ENCODE measurements at regions not wholly inside any gene's neighbourhood (a gene's known extent, or its start where the extent isn't known, plus 50 kb on each side); places are given as distances from the start of the nearest gene placed in this dataset.

DNA sequence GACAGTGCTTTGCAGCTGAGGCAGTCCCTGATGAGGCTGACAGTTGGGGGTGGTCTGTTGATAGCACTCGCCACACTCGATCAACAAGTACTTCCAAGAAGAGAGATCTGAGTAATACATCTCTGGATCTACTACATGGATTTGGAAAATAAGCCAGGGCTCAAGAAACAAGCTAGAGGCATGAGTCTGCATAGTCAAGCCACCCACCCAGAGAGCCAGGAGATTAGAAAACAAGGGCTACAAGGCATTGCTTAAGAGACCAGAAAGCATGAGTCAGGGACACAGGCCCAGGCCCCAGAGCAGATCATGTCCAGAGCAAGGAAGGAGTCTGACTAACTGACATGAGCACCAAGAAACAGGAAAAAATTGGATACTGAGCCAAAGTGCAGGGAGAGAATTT lies 196.9 kb upstream of the CWC22 start:
- Mint-ChIP-seq H3K27me3 (ENCODE audit: low read depth) (no peaks in the 10 kb centered on the region), H3K36me3 (ENCODE audit: insufficient read depth in 1 of 3, low read depth in 3 of 3) (no peaks in the 10 kb centered on the region; a peak in 1 of 7 replicates), H3K27ac (no peak overlapping the region; a peak in 1 of 7 replicates), H3K9me3 (0 out of 5 replicates have a peak, but pooled peaks cover 0 to 2% of the 10 kb centered on the region in 2 experiments), H3K4me3 (no peak overlapping the region), H3K4me1 (peaks cover 13 to 24% of the 10 kb centered on the region in 2 experiments)
- H3K56ac ChIP-seq (ENCODE audit: insufficient read length, low read depth, low read length): no peak overlapping the region
- H3K79me1 ChIP-seq (ENCODE audit: insufficient read depth, low read depth, low read length, poor library complexity, severe bottlenecking): no peaks in the 10 kb centered on the region
- no peak overlapping the region for H4K8ac ChIP-seq (replicated peaks; ENCODE audit: insufficient read length, low read depth, low read length)
- no peak overlapping the region for H3K18ac ChIP-seq (ENCODE audit: insufficient read length, low read depth, low read length)
- H3K9me3 ChIP-seq (ENCODE audit: control insufficient read depth, low read depth, low read length): no peaks in the 10 kb centered on the region
- no peak overlapping the region for H4K91ac ChIP-seq (ENCODE audit: insufficient read length, low read depth, low read length)
- H3K9ac ChIP-seq (ENCODE audit: extremely low read depth, insufficient read length, low read length): no peak overlapping the region
- H4K5ac ChIP-seq (ENCODE audit: insufficient read length, low read depth, low read length): no peak overlapping the region
- no peaks in the 10 kb centered on the region for H4K20me1 ChIP-seq (ENCODE audit: control insufficient read depth, insufficient read depth, insufficient read length)
- H3K23me2 ChIP-seq (ENCODE audit: insufficient read length, low read depth, low read length, poor library complexity, severe bottlenecking): no peaks in the 10 kb centered on the region
- H3K27ac ChIP-seq (ENCODE audit: insufficient read length, low read depth, low read length): no peak overlapping the region
- DNase-seq: no peak
- H2BK5ac ChIP-seq (ENCODE audit: insufficient read length, low read length): no peak overlapping the region
- no peak overlapping the region for H2BK20ac ChIP-seq (ENCODE audit: low read depth, low read length, poor library complexity, severe bottlenecking)
- H3K79me2 ChIP-seq (ENCODE audit: insufficient read depth, low read length): no peaks in the 10 kb centered on the region
- no CpG with 5 or more reads among the region's 2 CpGs for WGBS (ENCODE audit: extremely low coverage, insufficient read length, low lambda C conversion rate)
- H3K23ac ChIP-seq (ENCODE audit: insufficient read length, low read depth, low read length): no peak overlapping the region
- no peak overlapping the region for H2AK5ac ChIP-seq (ENCODE audit: insufficient read length, low read length)
- no peak overlapping the region for H3K14ac ChIP-seq (ENCODE audit: insufficient read depth, low read length)
- peaks cover 5% of the 10 kb centered on the region; the same call in 1 of the 2 replicates for H3K4me1 ChIP-seq (ENCODE audit: insufficient read depth, low read length)
- H3T11ph ChIP-seq (ENCODE audit: low read length): no peak overlapping the region
- no peak overlapping the region for H2BK120ac ChIP-seq (ENCODE audit: low read depth, low read length, poor library complexity, severe bottlenecking)
- H3K4ac ChIP-seq (ENCODE audit: low read depth, low read length): no peak overlapping the region
- no peak overlapping the region for H3K4me2 ChIP-seq (ENCODE audit: insufficient read depth, insufficient read length, low read length)
- H2AFZ ChIP-seq (ENCODE audit: low read length): no peak overlapping the region
- H2BK15ac ChIP-seq (ENCODE audit: low read depth, low read length): no peak overlapping the region
- no peaks in the 10 kb centered on the region for H3K27me3 ChIP-seq (ENCODE audit: insufficient read depth, low read length)
- no peak overlapping the region for H2BK12ac ChIP-seq (ENCODE audit: insufficient read length, low read depth, low read length)
- TF ChIP-seq CTCF (conservative IDR thresholded peaks at IDR 0.05): no peak

Data from H9 (cell line).